ENCODE measurements at regions not wholly inside any gene's neighbourhood (a gene's known extent, or its start where the extent isn't known, plus 50 kb on each side); places are given as distances from the start of the nearest gene placed in this dataset.
"Not testable (repeated sequence)": the region's sequence is repeated elsewhere in the genome, so short reads cannot be mapped to it uniquely, and the experiment has no call there.

- Mint-ChIP-seq H3K27ac (no peak overlapping the region), H3K36me3 (no peaks in the 10 kb centered on the region), H3K27me3 (no peaks in the 10 kb centered on the region), H3K4me1 (peaks cover 1% of the 10 kb centered on the region), H3K4me3 (no peak overlapping the region), H3K9me3 (ENCODE audit: low read depth) (no peaks in the 10 kb centered on the region)
- no peak for ATAC-seq
- CTCF ChIA-PET, result no interaction called here
- no peak for DNase-seq
These were observed 246.7 kb downstream of the CD109 start for GRCh38 chr6:73942592-73943186.

DNA sequence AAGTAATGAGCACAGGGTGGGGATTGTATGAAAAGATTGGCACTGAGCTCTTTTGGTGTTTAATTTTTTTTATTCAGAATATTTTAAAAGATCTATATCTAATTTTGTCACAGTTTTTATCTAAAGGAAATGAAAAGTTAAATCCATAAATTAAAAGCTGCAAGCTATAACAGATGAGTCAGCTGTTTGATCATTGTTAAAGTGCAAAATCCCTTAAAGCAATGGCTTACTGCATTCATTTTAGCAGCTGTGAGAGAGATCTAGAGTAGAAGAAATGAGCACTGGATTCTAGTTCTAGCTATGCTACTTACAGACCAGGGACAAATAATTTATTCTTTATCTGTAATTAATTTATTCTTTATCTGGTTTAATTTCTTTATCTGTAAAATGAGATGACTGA, 245.9 kb downstream of the CD109 start:
- CTCF ChIA-PET, result no interaction called here
- no peak for ATAC-seq
- Mint-ChIP-seq H3K27ac (no peak overlapping the region), H3K4me1 (no peaks in the 10 kb centered on the region), H3K27me3 (no peaks in the 10 kb centered on the region), H3K4me3 (no peak overlapping the region), H3K9me3 (ENCODE audit: low read depth) (no peaks in the 10 kb centered on the region), H3K36me3 (no peaks in the 10 kb centered on the region)
- no peak for DNase-seq

DNA sequence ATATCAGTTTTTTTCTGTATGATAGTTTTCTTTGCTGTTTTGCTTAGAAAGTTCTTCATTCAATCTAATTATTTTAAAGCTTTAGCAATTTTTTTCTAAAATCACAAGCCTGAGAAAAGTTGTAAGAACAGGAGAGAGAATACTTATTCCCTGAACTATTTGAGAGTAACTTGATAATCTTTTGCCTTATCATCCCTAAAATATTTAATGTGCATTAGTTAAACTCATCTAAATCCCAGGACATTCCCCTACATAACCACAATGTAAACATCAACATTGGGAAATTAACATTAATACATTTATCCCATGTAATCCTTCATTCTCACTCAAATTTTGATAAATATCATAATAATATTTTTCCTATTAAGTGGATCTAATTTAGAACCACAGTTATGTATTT, 241.8 kb downstream of the CD109 start:
- H3K9me3 Mint-ChIP-seq (ENCODE audit: low read depth), result peaks cover 4% of the 10 kb centered on the region
- H3K36me3 Mint-ChIP-seq, result no peaks in the 10 kb centered on the region
- H3K27ac Mint-ChIP-seq, result no peak overlapping the region
- no peak overlapping the region for H3K4me3 Mint-ChIP-seq
- DNase-seq (no peak), ATAC-seq (no peak)
- CTCF ChIA-PET, result no interaction called here
- H3K27me3 Mint-ChIP-seq, result no peaks in the 10 kb centered on the region
- H3K4me1 Mint-ChIP-seq, result no peaks in the 10 kb centered on the region

- no peaks in the 10 kb centered on the region for H3K4me1 Mint-ChIP-seq
- H3K36me3 Mint-ChIP-seq, result no peaks in the 10 kb centered on the region
- peaks cover 4% of the 10 kb centered on the region for H3K9me3 Mint-ChIP-seq (ENCODE audit: low read depth)
- no peak for ATAC-seq
- DNase-seq, result no peak
- H3K27ac Mint-ChIP-seq, result no peak overlapping the region
- CTCF ChIA-PET, result no interaction called here
- H3K27me3 Mint-ChIP-seq, result no peaks in the 10 kb centered on the region
- H3K4me3 Mint-ChIP-seq, result no peak overlapping the region
These were observed 236.9 kb downstream of the CD109 start for GRCh38 chr6:73932866-73933265.

- CTCF ChIA-PET, result no interaction called here
- H3K36me3 Mint-ChIP-seq, result no peaks in the 10 kb centered on the region
- H3K4me3 Mint-ChIP-seq, result no peak overlapping the region
- H3K27me3 Mint-ChIP-seq, result no peaks in the 10 kb centered on the region
- DNase-seq (no peak), ATAC-seq (no peak)
- H3K4me1 Mint-ChIP-seq, result no peaks in the 10 kb centered on the region
- no peaks in the 10 kb centered on the region for H3K9me3 Mint-ChIP-seq (ENCODE audit: low read depth)
- H3K27ac Mint-ChIP-seq, result no peak overlapping the region
These were observed 233.4 kb downstream of the CD109 start for GRCh38 chr6:73929405-73929804.

GRCh38 chr6:73927421-73927820, 231.4 kb downstream of the CD109 start:
- no peaks in the 10 kb centered on the region for H3K4me1 Mint-ChIP-seq
- CTCF ChIA-PET, result no interaction called here

DNA sequence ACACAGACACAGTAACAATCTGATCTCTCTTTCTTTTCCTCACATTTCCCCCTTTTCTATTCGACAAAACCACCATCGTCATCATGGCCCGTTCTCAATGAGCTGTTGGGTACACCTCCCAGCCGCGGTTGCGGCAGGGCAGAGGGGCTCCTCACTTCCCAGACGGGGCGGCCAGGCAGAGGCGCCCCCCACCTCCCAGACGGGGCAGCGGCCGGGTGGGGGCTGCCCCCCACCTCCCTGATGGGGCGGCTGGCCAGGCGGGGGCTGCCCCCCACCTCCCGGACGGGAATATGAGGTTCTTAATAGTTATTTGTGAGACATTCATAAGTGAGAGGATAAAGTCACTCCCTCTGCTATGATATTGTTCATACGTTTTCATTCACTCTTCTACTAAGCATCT, 229.7 kb downstream of the CD109 start:
- H3K4me3 Mint-ChIP-seq; H3K9me3 Mint-ChIP-seq (ENCODE audit: low read depth); H3K27me3 Mint-ChIP-seq; H3K36me3 Mint-ChIP-seq; H3K27ac Mint-ChIP-seq; DNase-seq; H3K4me1 Mint-ChIP-seq; ATAC-seq; CTCF ChIA-PET: not testable (repeated sequence)

More at GRCh38 chr6:73927421-73927820, 231.4 kb downstream of the CD109 start:
- H3K4me3 Mint-ChIP-seq, result no peak overlapping the region
- H3K9me3 Mint-ChIP-seq (ENCODE audit: low read depth), result no peaks in the 10 kb centered on the region
- ATAC-seq (no peak), DNase-seq (no peak)
- H3K27me3 Mint-ChIP-seq, result no peaks in the 10 kb centered on the region
- H3K36me3 Mint-ChIP-seq, result no peaks in the 10 kb centered on the region
- no peak overlapping the region for H3K27ac Mint-ChIP-seq

DNA sequence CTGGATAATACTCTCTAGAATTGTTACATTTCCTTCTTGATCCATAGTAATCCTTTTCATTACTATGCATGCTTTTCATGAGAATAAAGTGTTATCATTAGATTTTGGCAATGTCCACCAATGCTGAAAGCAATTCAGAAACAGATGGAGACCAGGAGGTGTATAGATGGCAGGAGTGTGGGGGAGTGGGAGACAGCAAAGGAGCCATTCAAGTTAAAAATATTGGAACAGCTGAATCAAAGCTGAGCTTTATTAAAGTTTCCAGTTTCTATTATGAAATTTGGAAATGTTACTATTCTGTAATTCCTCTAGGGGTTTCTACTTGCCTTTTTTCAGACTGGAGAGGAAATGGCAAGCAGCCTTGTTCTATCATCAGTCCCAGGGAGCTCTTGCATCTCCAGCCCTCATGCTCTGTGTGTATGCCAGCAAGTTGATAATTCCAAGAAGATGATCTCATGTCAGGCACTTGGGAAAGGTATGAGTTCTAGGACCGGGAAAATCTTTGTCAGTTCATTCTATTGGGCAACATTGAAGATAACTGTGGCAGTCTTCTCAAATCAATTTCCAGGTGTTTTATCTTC, 228.0 kb downstream of the CD109 start:
- Mint-ChIP-seq H3K36me3 (no peaks in the 10 kb centered on the region), H3K27ac (no peak overlapping the region), H3K4me1 (no peaks in the 10 kb centered on the region), H3K4me3 (no peak overlapping the region), H3K27me3 (no peaks in the 10 kb centered on the region), H3K9me3 (ENCODE audit: low read depth) (no peaks in the 10 kb centered on the region)
- ATAC-seq, result no peak
- CTCF ChIA-PET, result no interaction called here
- DNase-seq, result no peak

DNA sequence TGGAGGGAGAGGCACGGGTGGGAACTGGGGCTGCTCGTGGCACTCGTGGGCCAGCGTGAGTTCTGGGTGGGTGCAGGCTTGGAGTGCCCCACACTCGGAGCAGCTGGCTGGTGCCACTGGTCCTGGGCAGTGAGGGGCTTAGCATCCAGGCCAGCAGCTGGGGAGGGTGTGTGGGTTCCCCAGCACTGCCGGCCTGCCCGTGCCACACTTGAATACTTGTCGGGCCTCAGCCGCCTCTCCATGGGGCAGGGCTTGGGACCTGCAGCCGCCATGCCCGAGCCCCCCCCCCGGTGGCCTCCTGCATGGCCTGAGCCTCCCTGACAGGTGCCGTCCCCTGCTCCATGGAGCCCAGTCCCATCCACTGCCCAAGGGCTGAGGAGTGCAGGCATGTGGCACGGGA, 207.2 kb downstream of the CD109 start:
- ATAC-seq (no peak), DNase-seq (no peak)
- no peak overlapping the region for H3K27ac Mint-ChIP-seq
- no peak overlapping the region for H3K4me3 Mint-ChIP-seq
- H3K27me3 Mint-ChIP-seq, result no peaks in the 10 kb centered on the region
- CTCF ChIA-PET, result no interaction called here
- peaks cover 1% of the 10 kb centered on the region for H3K36me3 Mint-ChIP-seq
- H3K9me3 Mint-ChIP-seq (ENCODE audit: low read depth), result peaks cover 7% of the 10 kb centered on the region
- no peaks in the 10 kb centered on the region for H3K4me1 Mint-ChIP-seq

DNA sequence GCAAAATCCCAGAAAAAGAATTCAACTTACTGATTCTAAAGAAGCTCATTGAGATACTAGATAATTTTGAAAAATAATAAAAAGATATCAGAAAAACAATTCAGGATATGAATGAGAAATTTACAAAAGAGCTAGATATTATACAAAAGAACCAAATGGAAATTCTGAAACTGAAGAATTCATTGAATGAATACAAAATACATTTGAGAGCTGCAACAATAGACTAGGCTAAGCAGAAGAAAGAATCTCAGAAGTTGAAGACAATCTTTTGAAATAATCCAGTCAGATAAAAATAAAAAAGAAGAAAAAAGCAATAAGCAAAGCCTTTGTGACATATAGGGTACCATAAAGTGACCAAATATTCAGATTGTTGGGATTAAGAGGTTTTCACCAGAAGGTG, 206.0 kb downstream of the CD109 start:
- H3K27me3 Mint-ChIP-seq, result no peaks in the 10 kb centered on the region
- peaks cover 1% of the 10 kb centered on the region for H3K36me3 Mint-ChIP-seq
- H3K27ac Mint-ChIP-seq, result no peak overlapping the region
- no peaks in the 10 kb centered on the region for H3K4me1 Mint-ChIP-seq
- CTCF ChIA-PET, result no interaction called here
- DNase-seq, result no peak
- peaks cover 7% of the 10 kb centered on the region for H3K9me3 Mint-ChIP-seq (ENCODE audit: low read depth)
- ATAC-seq, result no peak
- no peak overlapping the region for H3K4me3 Mint-ChIP-seq

- no peaks in the 10 kb centered on the region for H3K27me3 Mint-ChIP-seq
- CTCF ChIA-PET, result no interaction called here
- ATAC-seq, result no peak
- H3K9me3 Mint-ChIP-seq (ENCODE audit: low read depth), result peaks cover 7% of the 10 kb centered on the region
- no peaks in the 10 kb centered on the region for H3K4me1 Mint-ChIP-seq
- DNase-seq, result no peak
- H3K36me3 Mint-ChIP-seq, result peaks cover 1% of the 10 kb centered on the region
- H3K27ac Mint-ChIP-seq, result no peak overlapping the region
- H3K4me3 Mint-ChIP-seq, result no peak overlapping the region
These were observed 205.3 kb downstream of the CD109 start for GRCh38 chr6:73901311-73901710.

DNA sequence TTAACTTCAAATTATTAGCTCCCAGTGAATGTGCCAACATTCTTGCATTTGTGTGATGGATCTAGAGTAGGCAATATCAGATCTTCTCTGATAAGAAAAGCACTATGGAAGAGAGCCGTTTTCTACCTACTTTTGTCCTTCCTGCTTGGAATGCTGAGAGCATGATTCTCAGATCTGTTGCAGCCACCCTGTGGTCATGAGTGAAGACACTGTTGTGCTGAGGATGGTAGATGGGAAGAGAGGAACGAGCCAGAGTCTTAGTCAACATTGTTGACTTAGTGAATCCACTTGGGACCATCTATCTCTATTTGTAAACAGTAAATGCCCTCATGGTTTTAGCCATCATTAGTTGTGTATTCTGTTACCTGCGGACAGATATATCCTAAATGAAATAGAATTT, 202.6 kb downstream of the CD109 start:
- Mint-ChIP-seq H3K4me3 (no peak overlapping the region), H3K27ac (no peak overlapping the region), H3K9me3 (ENCODE audit: low read depth) (peaks cover 7% of the 10 kb centered on the region), H3K36me3 (peaks cover 1% of the 10 kb centered on the region), H3K4me1 (no peaks in the 10 kb centered on the region), H3K27me3 (no peaks in the 10 kb centered on the region)
- DNase-seq (no peak), ATAC-seq (no peak)
- CTCF ChIA-PET, result no interaction called here

DNA sequence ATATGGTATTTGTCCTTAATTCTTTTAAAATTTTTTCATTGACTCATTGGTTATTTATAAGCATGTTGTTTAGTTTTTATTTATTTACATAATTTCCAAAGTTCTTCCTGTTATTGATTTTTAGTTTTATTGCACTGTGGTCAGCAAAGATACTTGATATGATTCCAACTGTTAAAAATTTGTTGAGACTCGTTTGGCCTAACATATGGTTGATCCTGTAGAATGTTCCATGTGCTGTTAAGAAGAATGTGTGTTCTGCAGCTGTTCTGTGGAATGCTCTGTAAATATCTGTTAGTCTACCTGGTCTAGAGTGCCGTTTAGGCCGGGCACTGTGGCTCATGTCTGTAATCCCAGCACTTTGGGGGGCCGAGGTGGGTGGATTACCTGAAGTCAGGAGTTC, 197.7 kb downstream of the CD109 start:
- Mint-ChIP-seq H3K27ac (no peak overlapping the region), H3K4me1 (no peaks in the 10 kb centered on the region), H3K27me3 (no peaks in the 10 kb centered on the region), H3K9me3 (ENCODE audit: low read depth) (no peaks in the 10 kb centered on the region), H3K4me3 (no peak overlapping the region), H3K36me3 (no peaks in the 10 kb centered on the region)
- no peak for DNase-seq
- CTCF ChIA-PET, result no interaction called here
- ATAC-seq, result no peak

DNA sequence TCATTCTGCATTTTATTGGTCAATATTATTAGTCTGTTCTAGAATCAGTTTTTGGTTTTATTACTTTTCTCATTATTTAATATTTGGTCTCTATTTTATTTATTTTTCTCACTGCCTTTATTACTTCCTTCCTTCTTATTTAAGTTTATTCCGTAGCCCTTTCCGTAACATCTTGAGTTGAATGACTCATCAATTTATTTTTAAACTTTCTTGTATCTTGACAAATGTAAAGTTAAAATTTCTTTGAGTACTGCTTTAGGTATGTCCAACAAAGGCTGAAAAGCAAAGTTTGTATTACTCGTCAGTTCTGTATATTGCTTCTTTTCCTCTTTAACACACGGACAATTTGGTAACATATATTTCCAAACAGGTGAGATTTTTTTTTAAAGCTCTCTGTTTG, 192.0 kb downstream of the CD109 start:
- H3K4me1 Mint-ChIP-seq, result peaks cover 2% of the 10 kb centered on the region
- CTCF ChIA-PET, result no interaction called here
- no peaks in the 10 kb centered on the region for H3K36me3 Mint-ChIP-seq
- no peak overlapping the region for H3K27ac Mint-ChIP-seq
- no peaks in the 10 kb centered on the region for H3K9me3 Mint-ChIP-seq (ENCODE audit: low read depth)
- H3K4me3 Mint-ChIP-seq, result no peak overlapping the region
- DNase-seq (no peak), ATAC-seq (no peak)
- no peaks in the 10 kb centered on the region for H3K27me3 Mint-ChIP-seq

DNA sequence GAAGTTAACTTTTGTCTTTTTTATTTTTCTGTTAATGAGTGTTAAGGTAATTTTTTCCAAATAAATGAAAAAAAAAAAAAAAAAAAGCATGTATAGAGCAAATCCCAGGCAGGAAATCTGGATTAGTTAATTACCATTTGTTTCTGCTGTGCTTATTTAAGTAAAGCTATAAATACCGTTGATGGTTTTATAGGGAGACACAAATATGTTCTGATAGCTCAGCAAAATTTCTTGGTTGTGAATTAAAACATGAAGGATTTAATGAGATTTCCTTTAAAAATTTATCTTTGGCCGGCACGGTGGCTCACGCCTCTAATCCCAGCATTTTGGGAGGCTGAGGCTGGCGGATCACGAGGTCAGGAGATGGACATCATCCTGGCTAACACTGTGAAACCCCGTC, 189.4 kb downstream of the CD109 start:
- ATAC-seq (no peak), DNase-seq (no peak)
- Mint-ChIP-seq H3K36me3 (no peaks in the 10 kb centered on the region), H3K4me3 (no peak overlapping the region), H3K9me3 (ENCODE audit: low read depth) (no peaks in the 10 kb centered on the region), H3K4me1 (peaks cover 2% of the 10 kb centered on the region), H3K27me3 (no peaks in the 10 kb centered on the region), H3K27ac (no peak overlapping the region)
- CTCF ChIA-PET, result no interaction called here

All from activated CD8-positive, alpha-beta memory T cell treated with anti-CD3 and anti-CD28 coated beads, Interleukin-2, amount 10 ng/mL, durations not matched to agents 7 days and 5 days (primary cell).